GM19099 (cell line): ENCODE measurements at regions not wholly inside any gene's neighbourhood (a gene's known extent, or its start where the extent isn't known, plus 50 kb on each side); places are given as distances from the start of the nearest gene placed in this dataset.

ENCODE experiments used
- POLR2A ChIP-seq: IDR thresholded peaks from 3 replicates; pipeline ENCODE4 v1.6.1; 2011; ENCODE audit warnings: low read depth; ENCODE audit not compliant: insufficient read length; ENCODE audit errors: extremely low read depth

- TF ChIP-seq POLR2A = no peak
Observed at GRCh38 chr5:27962198-27962597, 923.8 kb upstream of the CDH9 start.

- TF ChIP-seq POLR2A = no peak
Observed at GRCh38 chr5:27947088-27947487, 908.7 kb upstream of the CDH9 start.

- no peak for TF ChIP-seq POLR2A
Observed at GRCh38 chr5:27944471-27944870, 906.1 kb upstream of the CDH9 start.

- TF ChIP-seq POLR2A = no peak
Observed at GRCh38 chr5:27938989-27939388, 900.6 kb upstream of the CDH9 start.

- no peak for TF ChIP-seq POLR2A
Observed at GRCh38 chr5:27928060-27928459, 889.7 kb upstream of the CDH9 start.

- TF ChIP-seq POLR2A = no peak
Observed at GRCh38 chr5:27911216-27911615, 872.8 kb upstream of the CDH9 start.

GRCh38 chr5:27908341-27908740 is 870.0 kb upstream of the CDH9 start:
- TF ChIP-seq POLR2A = no peak

GRCh38 chr5:27906931-27907601 is 868.7 kb upstream of the CDH9 start:
- TF ChIP-seq POLR2A = no peak

- no peak for TF ChIP-seq POLR2A
Observed at GRCh38 chr5:27906481-27906880, 868.1 kb upstream of the CDH9 start.

GRCh38 chr5:27900761-27901160 is 862.4 kb upstream of the CDH9 start:
- no peak for TF ChIP-seq POLR2A

- TF ChIP-seq POLR2A = no peak
Observed at GRCh38 chr5:27876071-27876470, 837.7 kb upstream of the CDH9 start.

GRCh38 chr5:27875148-27875547 is 836.8 kb upstream of the CDH9 start:
- no peak for TF ChIP-seq POLR2A

- no peak for TF ChIP-seq POLR2A
Observed at GRCh38 chr5:27868292-27868691, 829.9 kb upstream of the CDH9 start.

- no peak for TF ChIP-seq POLR2A
Observed at GRCh38 chr5:27855491-27855890, 817.1 kb upstream of the CDH9 start.

GRCh38 chr5:27854243-27854852 is 816.0 kb upstream of the CDH9 start:
- TF ChIP-seq POLR2A = no peak

GRCh38 chr5:27845248-27845647 is 806.9 kb upstream of the CDH9 start:
- no peak for TF ChIP-seq POLR2A

GRCh38 chr5:27832886-27833285 is 794.5 kb upstream of the CDH9 start:
- no peak for TF ChIP-seq POLR2A
